A673 (cell line): ENCODE measurements at regions not wholly inside any gene's neighbourhood (a gene's known extent, or its start where the extent isn't known, plus 50 kb on each side); places are given as distances from the start of the nearest gene placed in this dataset.

ENCODE experiments used
- BruUV-seq: library from RNA; stranded (reverse); fragments of 400-500 nt; replicated peaks from 2 replicates; lab custom pipeline; 2021; lab: Mats Ljungman, UMichigan
- CTCF ChIA-PET: fragments of 300-600 bp; sonication (Branson Sonifier 250); formaldehyde crosslinking; loops from one replicate; lab custom pipeline; 2022; ENCODE audit warnings: antibody characterized with exemption; lab: Charles Lee
- POLR2A ChIA-PET: fragments of 300-600 bp; sonication (Branson Sonifier 250); formaldehyde crosslinking; loops from one replicate; lab custom pipeline; 2022; ENCODE audit warnings: antibody characterized with exemption; ENCODE audit not compliant: low non-redundant PET; lab: Charles Lee
- DNase-seq: peaks from one replicate; pipeline ENCODE4 v3.0.0-alpha.2; 2015; ENCODE audit warnings: low spot score
- H3K27ac ChIP-seq: fragments of 200-600 bp; sonication (generic); 2 replicates; pipeline ENCODE4 v1.5.1; 2016; ENCODE audit warnings: mixed run types, low read depth, mild to moderate bottlenecking, mixed read lengths, antibody characterized with exemption, low read length; ENCODE audit not compliant: poor library complexity, severe bottlenecking
- H3K27me3 ChIP-seq: fragments of 200-600 bp; sonication (generic); replicated peaks from 2 replicates; pipeline ENCODE4 v1.6.1; 2017; ENCODE audit warnings: mixed run types, low read depth, mild to moderate bottlenecking, mixed read lengths, antibody characterized with exemption, low read length; ENCODE audit not compliant: insufficient read depth, poor library complexity
- H3K36me3 ChIP-seq: fragments of 200-600 bp; sonication (generic); 2 replicates; pipeline ENCODE4 v1.6.1; 2016; ENCODE audit warnings: mixed run types, mild to moderate bottlenecking, mixed read lengths, antibody characterized with exemption, low read length; ENCODE audit not compliant: insufficient read depth, poor library complexity, severe bottlenecking
- H3K4me1 ChIP-seq: fragments of 200-600 bp; sonication (generic); 2 replicates; pipeline ENCODE4 v1.6.1; 2017; ENCODE audit warnings: mixed run types, mild to moderate bottlenecking, mixed read lengths, antibody characterized with exemption, low read length; ENCODE audit not compliant: insufficient read depth, poor library complexity, severe bottlenecking
- H3K4me3 ChIP-seq: fragments of 200-600 bp; sonication (generic); 2 replicates; pipeline ENCODE4 v1.5.1; 2016; ENCODE audit warnings: low read depth, mixed run types, mild to moderate bottlenecking, mixed read lengths, low read length; ENCODE audit not compliant: poor library complexity, severe bottlenecking
- H3K9me3 ChIP-seq: fragments of 200-600 bp; sonication (generic); 2 replicates; pipeline ENCODE4 v1.6.1; 2016; ENCODE audit warnings: mixed run types, low read depth, mild to moderate bottlenecking, mixed read lengths, antibody characterized with exemption, low read length; ENCODE audit not compliant: poor library complexity, severe bottlenecking
- CTCF ChIP-seq: fragments of 300-800, 200-600 bp; sonication (generic); conservative IDR thresholded peaks from 2 replicates; pipeline ENCODE4 v1.5.1; 2017; ENCODE audit warnings: low read depth, mild to moderate bottlenecking, antibody characterized with exemption, low read length, moderate library complexity, mixed read lengths
- EZH2 ChIP-seq: fragments of 200-600 bp; sonication (generic); IDR thresholded peaks from 2 replicates; pipeline ENCODE4 v1.6.1; 2017; ENCODE audit warnings: borderline replicate concordance, low read depth, mild to moderate bottlenecking, mixed read lengths, antibody characterized with exemption, low read length; ENCODE audit not compliant: poor library complexity, severe bottlenecking
- intact Hi-C: fragments of 100-400 bp; cut with micrococcal nuclease; formaldehyde crosslinking; loops from one replicate; pipeline ENCODE4 v1.10.0; 2022; ENCODE audit not compliant: unreplicated experiment

- BruUV-seq, result no TSS peak
- POLR2A ChIA-PET, result no interaction called here
- Histone ChIP-seq H3K9me3 (no peaks in the 10 kb centered on the region), H3K36me3 (no peaks in the 10 kb centered on the region), H3K4me3 (no peak overlapping the region), H3K27ac (no peak overlapping the region), H3K27me3 (peaks cover 3% of the 10 kb centered on the region), H3K4me1 (no peaks in the 10 kb centered on the region)
- intact Hi-C loops, result no loop called here
- CTCF ChIA-PET, result no interaction called here
- no peak for DNase-seq
- TF ChIP-seq EZH2 (no peak), CTCF (no peak)
Measured at GRCh38 chr12:30830751-30831150, 76.0 kb upstream of the CAPRIN2 start.

GRCh38 chr12:30829876-30830275 lies 75.1 kb upstream of the CAPRIN2 start:
- H3K27me3 ChIP-seq, result peaks cover 3% of the 10 kb centered on the region
- TF ChIP-seq EZH2 (no peak), CTCF (no peak)
- no peaks in the 10 kb centered on the region for H3K9me3 ChIP-seq
- H3K36me3 ChIP-seq, result no peaks in the 10 kb centered on the region
- DNase-seq, result no peak
- ChIA-PET CTCF (no interaction called here), POLR2A (no interaction called here)
- no peak overlapping the region for H3K27ac ChIP-seq
- H3K4me1 ChIP-seq, result no peaks in the 10 kb centered on the region
- intact Hi-C loops, result no loop called here
- no peak overlapping the region for H3K4me3 ChIP-seq
- BruUV-seq, result no TSS peak

GRCh38 chr12:30828686-30829085 lies 73.9 kb upstream of the CAPRIN2 start:
- BruUV-seq, result no TSS peak
- no peak overlapping the region for H3K27ac ChIP-seq
- H3K4me3 ChIP-seq, result no peak overlapping the region
- ChIA-PET CTCF (no interaction called here), POLR2A (interaction anchor here (0.6 kb wide), 1 partner anchor 161 kb away, joined by 7 read pairs; no protein-coding TSS in a partner anchor)
- intact Hi-C loops, result no loop called here
- H3K36me3 ChIP-seq, result no peaks in the 10 kb centered on the region
- TF ChIP-seq CTCF, result no peak
- TF ChIP-seq EZH2, result no peak
- H3K27me3 ChIP-seq, result peaks cover 3% of the 10 kb centered on the region
- H3K9me3 ChIP-seq, result no peaks in the 10 kb centered on the region
- H3K4me1 ChIP-seq, result no peaks in the 10 kb centered on the region
- no peak for DNase-seq
